HL-60 (cell line): ENCODE measurements at regions not wholly inside any gene's neighbourhood (a gene's known extent, or its start where the extent isn't known, plus 50 kb on each side); places are given as distances from the start of the nearest gene placed in this dataset.

Experiments used
- DNase-seq, 2 experiments: peaks; one replicate each; pipeline ENCODE4 v3.0.0-alpha.2; 2010 to 2020; ENCODE audit warnings: low read depth in 1 of 2, low spot score in 1 of 2
- H3K27ac ChIP-seq: fragments of 250-450 bp; sonication (Bioruptor Pico); replicated peaks from 2 replicates; pipeline ENCODE4 v1.5.1; 2020; ENCODE audit warnings: mild to moderate bottlenecking, moderate library complexity
- H3K27me3 ChIP-seq: fragments of 250-450 bp; sonication (Bioruptor Pico); 2 replicates; pipeline ENCODE4 v1.5.1; 2021; ENCODE audit warnings: mild to moderate bottlenecking, moderate library complexity; ENCODE audit not compliant: insufficient read depth, poor library complexity, severe bottlenecking
- H3K4me3 ChIP-seq: replicated peaks from 2 replicates; pipeline ENCODE4 v1.5.1; 2011; ENCODE audit warnings: mild to moderate bottlenecking, control low read depth, low read length; ENCODE audit not compliant: insufficient read depth
- GABPA ChIP-seq: IDR thresholded peaks from 2 replicates; pipeline ENCODE4 v1.6.1; 2012; ENCODE audit warnings: low read depth
- POLR2AphosphoS5 ChIP-seq: IDR thresholded peaks from 2 replicates; pipeline ENCODE4 v1.6.1; 2012; ENCODE audit warnings: low read depth
- SPI1 ChIP-seq: IDR thresholded peaks from 2 replicates; pipeline ENCODE4 v1.6.1; 2012; ENCODE audit warnings: low read depth, mild to moderate bottlenecking, borderline replicate concordance
- TF ChIP-seq, protein P1 (sequence below): IDR thresholded peaks from 2 replicates; pipeline ENCODE4 v1.6.1; 2012; ENCODE audit warnings: low read depth; ENCODE audit not compliant: insufficient replicate concordance
- TF ChIP-seq, protein P2 (sequence below): IDR thresholded peaks from one replicate; pipeline ENCODE4 v1.5.1; 2011; ENCODE audit warnings: low read length, control low read depth, inconsistent platforms; ENCODE audit not compliant: insufficient read depth

GRCh38 chr15:72919936-72920465 is 132.3 kb upstream of the NEO1 start:
- Histone ChIP-seq H3K4me3 (no peak overlapping the region), H3K27ac (no peak overlapping the region), H3K27me3 (peaks cover 2% of the 10 kb centered on the region)
- TF ChIP-seq GABPA (no peak), POLR2AphosphoS5 (no peak), SPI1 (no peak)
- TF ChIP-seq, protein P1, sequence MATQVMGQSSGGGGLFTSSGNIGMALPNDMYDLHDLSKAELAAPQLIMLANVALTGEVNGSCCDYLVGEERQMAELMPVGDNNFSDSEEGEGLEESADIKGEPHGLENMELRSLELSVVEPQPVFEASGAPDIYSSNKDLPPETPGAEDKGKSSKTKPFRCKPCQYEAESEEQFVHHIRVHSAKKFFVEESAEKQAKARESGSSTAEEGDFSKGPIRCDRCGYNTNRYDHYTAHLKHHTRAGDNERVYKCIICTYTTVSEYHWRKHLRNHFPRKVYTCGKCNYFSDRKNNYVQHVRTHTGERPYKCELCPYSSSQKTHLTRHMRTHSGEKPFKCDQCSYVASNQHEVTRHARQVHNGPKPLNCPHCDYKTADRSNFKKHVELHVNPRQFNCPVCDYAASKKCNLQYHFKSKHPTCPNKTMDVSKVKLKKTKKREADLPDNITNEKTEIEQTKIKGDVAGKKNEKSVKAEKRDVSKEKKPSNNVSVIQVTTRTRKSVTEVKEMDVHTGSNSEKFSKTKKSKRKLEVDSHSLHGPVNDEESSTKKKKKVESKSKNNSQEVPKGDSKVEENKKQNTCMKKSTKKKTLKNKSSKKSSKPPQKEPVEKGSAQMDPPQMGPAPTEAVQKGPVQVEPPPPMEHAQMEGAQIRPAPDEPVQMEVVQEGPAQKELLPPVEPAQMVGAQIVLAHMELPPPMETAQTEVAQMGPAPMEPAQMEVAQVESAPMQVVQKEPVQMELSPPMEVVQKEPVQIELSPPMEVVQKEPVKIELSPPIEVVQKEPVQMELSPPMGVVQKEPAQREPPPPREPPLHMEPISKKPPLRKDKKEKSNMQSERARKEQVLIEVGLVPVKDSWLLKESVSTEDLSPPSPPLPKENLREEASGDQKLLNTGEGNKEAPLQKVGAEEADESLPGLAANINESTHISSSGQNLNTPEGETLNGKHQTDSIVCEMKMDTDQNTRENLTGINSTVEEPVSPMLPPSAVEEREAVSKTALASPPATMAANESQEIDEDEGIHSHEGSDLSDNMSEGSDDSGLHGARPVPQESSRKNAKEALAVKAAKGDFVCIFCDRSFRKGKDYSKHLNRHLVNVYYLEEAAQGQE: no peak
- TF ChIP-seq, protein P2, sequence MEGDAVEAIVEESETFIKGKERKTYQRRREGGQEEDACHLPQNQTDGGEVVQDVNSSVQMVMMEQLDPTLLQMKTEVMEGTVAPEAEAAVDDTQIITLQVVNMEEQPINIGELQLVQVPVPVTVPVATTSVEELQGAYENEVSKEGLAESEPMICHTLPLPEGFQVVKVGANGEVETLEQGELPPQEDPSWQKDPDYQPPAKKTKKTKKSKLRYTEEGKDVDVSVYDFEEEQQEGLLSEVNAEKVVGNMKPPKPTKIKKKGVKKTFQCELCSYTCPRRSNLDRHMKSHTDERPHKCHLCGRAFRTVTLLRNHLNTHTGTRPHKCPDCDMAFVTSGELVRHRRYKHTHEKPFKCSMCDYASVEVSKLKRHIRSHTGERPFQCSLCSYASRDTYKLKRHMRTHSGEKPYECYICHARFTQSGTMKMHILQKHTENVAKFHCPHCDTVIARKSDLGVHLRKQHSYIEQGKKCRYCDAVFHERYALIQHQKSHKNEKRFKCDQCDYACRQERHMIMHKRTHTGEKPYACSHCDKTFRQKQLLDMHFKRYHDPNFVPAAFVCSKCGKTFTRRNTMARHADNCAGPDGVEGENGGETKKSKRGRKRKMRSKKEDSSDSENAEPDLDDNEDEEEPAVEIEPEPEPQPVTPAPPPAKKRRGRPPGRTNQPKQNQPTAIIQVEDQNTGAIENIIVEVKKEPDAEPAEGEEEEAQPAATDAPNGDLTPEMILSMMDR: no peak
- DNase-seq: no peak

DNA sequence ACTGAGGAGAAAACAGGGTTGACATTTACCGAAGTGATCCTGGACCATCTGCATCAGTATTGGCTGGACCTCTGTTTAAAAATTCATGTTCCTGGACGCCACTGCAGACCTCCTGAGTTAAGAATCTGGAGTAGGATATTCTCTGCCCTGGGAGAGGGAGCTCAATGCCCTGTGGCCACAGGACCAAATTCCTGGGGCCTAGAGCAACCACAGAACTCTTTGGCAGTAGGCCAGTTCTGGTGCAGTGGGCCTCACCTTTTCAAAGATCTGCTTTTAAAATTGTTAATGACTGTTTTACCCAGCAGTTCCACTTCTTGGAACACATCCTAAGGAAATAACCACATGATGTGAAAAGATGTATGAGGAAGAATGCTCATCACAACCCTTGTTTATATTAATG is 133.3 kb upstream of the ADPGK start:
- H3K27ac ChIP-seq: no peak overlapping the region
- DNase-seq: no peak
- peaks cover 2% of the 10 kb centered on the region for H3K27me3 ChIP-seq
- H3K4me3 ChIP-seq: no peak overlapping the region
- no peak for TF ChIP-seq SPI1
- no peak for TF ChIP-seq GABPA
- TF ChIP-seq, protein P2: no peak
- TF ChIP-seq, protein P1: no peak
- TF ChIP-seq POLR2AphosphoS5: no peak

DNA sequence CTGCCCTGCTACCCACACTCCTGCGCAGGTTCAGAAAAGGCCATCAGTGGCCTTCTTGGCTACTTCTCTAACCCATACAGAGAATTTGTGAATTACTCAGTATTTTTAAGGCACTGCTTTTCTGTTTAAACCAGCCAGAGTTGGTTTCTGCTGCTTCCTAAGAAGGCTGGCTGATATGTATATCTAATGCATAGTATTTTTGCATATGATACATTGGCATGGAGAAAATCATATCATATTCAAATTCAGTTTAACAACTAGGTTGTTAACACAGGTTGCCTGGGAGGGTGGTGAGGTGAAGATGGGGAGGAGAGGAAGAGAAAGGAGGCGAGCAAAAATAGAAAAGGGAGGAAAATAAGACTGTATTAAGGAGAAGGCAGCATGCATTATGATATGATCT is 132.8 kb upstream of the ADPGK start:
- TF ChIP-seq GABPA (no peak), POLR2AphosphoS5 (no peak), SPI1 (no peak)
- TF ChIP-seq, protein P2: no peak
- TF ChIP-seq, protein P1: no peak
- H3K4me3 ChIP-seq: no peak overlapping the region
- DNase-seq: no peak
- no peak overlapping the region for H3K27ac ChIP-seq
- H3K27me3 ChIP-seq: peaks cover 2% of the 10 kb centered on the region
